ENCODE measurements at regions not wholly inside any gene's neighbourhood (a gene's known extent, or its start where the extent isn't known, plus 50 kb on each side); places are given as distances from the start of the nearest gene placed in this dataset.

GRCh38 chr3:67854663-67855062 is 200.3 kb upstream of the SUCLG2 start:
- DNase-seq = no peak
- H3K79me2 ChIP-seq (ENCODE audit: insufficient read depth) = no peaks in the 10 kb centered on the region
- no peak overlapping the region for H3K4me3 ChIP-seq (ENCODE audit: low read depth in 2 of 2, low read length in 1 of 2)
- no peaks in the 10 kb centered on the region for H3F3A ChIP-seq (replicated peaks; ENCODE audit: insufficient read depth)
- no peaks in the 10 kb centered on the region for H3K9me3 ChIP-seq
- no peaks in the 10 kb centered on the region for H3K27me3 ChIP-seq (ENCODE audit: insufficient read depth)
- 8% methylated on average over 1 of the region's 1 CpG for whole genome bisulfite sequencing (ENCODE audit: low lambda C conversion rate)
- H3K9ac ChIP-seq = no peak overlapping the region
- TF ChIP-seq SMC3 (IDR thresholded peaks at IDR 0.05; ENCODE audit: low read depth, low read length) (no peak), CHD2 (IDR thresholded peaks at IDR 0.05; ENCODE audit: low read length, partially characterized antibody) (no peak), RXRA (IDR thresholded peaks at IDR 0.05; ENCODE audit: borderline replicate concordance, low read depth) (no peak), EP300 (IDR thresholded peaks at IDR 0.05; ENCODE audit: borderline replicate concordance in 1 of 2, low read depth in 1 of 2, low read length in 1 of 2) (no peak), MEF2A (IDR thresholded peaks at IDR 0.05; ENCODE audit: borderline replicate concordance, low read depth) (no peak), SIN3A (IDR thresholded peaks at IDR 0.05; ENCODE audit: borderline replicate concordance, low read depth, low read length) (no peak), NFIC (IDR thresholded peaks at IDR 0.05; ENCODE audit: borderline replicate concordance) (no peak), POLR2AphosphoS5 (IDR thresholded peaks at IDR 0.05; ENCODE audit: low read depth, low read length) (no peak), YY1 (IDR thresholded peaks at IDR 0.05; ENCODE audit: low read depth) (no peak), EZH2phosphoT487 (IDR thresholded peaks at IDR 0.05; ENCODE audit: borderline replicate concordance, low read depth) (no peak), ELF1 (IDR thresholded peaks at IDR 0.05) (no peak), FOSL2 (IDR thresholded peaks at IDR 0.05; ENCODE audit: borderline replicate concordance, low read depth) (no peak), JUND (IDR thresholded peaks at IDR 0.05) (no peak), GATA2 (CRISPR knock-in tag; IDR thresholded peaks at IDR 0.05) (no peak)
- TF ChIP-seq, protein P1, sequence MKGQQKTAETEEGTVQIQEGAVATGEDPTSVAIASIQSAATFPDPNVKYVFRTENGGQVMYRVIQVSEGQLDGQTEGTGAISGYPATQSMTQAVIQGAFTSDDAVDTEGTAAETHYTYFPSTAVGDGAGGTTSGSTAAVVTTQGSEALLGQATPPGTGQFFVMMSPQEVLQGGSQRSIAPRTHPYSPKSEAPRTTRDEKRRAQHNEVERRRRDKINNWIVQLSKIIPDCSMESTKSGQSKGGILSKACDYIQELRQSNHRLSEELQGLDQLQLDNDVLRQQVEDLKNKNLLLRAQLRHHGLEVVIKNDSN (IDR thresholded peaks at IDR 0.05; ENCODE audit: borderline replicate concordance, low read depth) = no peak
- TF ChIP-seq, protein P2, sequence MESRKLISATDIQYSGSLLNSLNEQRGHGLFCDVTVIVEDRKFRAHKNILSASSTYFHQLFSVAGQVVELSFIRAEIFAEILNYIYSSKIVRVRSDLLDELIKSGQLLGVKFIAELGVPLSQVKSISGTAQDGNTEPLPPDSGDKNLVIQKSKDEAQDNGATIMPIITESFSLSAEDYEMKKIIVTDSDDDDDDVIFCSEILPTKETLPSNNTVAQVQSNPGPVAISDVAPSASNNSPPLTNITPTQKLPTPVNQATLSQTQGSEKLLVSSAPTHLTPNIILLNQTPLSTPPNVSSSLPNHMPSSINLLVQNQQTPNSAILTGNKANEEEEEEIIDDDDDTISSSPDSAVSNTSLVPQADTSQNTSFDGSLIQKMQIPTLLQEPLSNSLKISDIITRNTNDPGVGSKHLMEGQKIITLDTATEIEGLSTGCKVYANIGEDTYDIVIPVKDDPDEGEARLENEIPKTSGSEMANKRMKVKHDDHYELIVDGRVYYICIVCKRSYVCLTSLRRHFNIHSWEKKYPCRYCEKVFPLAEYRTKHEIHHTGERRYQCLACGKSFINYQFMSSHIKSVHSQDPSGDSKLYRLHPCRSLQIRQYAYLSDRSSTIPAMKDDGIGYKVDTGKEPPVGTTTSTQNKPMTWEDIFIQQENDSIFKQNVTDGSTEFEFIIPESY (IDR thresholded peaks at IDR 0.05; ENCODE audit: borderline replicate concordance, low read depth) = no peak
- TF ChIP-seq, protein P3, sequence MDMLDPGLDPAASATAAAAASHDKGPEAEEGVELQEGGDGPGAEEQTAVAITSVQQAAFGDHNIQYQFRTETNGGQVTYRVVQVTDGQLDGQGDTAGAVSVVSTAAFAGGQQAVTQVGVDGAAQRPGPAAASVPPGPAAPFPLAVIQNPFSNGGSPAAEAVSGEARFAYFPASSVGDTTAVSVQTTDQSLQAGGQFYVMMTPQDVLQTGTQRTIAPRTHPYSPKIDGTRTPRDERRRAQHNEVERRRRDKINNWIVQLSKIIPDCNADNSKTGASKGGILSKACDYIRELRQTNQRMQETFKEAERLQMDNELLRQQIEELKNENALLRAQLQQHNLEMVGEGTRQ (IDR thresholded peaks at IDR 0.05; ENCODE audit: borderline replicate concordance, low read depth, low read length) = no peak
- TF ChIP-seq, protein P4, sequence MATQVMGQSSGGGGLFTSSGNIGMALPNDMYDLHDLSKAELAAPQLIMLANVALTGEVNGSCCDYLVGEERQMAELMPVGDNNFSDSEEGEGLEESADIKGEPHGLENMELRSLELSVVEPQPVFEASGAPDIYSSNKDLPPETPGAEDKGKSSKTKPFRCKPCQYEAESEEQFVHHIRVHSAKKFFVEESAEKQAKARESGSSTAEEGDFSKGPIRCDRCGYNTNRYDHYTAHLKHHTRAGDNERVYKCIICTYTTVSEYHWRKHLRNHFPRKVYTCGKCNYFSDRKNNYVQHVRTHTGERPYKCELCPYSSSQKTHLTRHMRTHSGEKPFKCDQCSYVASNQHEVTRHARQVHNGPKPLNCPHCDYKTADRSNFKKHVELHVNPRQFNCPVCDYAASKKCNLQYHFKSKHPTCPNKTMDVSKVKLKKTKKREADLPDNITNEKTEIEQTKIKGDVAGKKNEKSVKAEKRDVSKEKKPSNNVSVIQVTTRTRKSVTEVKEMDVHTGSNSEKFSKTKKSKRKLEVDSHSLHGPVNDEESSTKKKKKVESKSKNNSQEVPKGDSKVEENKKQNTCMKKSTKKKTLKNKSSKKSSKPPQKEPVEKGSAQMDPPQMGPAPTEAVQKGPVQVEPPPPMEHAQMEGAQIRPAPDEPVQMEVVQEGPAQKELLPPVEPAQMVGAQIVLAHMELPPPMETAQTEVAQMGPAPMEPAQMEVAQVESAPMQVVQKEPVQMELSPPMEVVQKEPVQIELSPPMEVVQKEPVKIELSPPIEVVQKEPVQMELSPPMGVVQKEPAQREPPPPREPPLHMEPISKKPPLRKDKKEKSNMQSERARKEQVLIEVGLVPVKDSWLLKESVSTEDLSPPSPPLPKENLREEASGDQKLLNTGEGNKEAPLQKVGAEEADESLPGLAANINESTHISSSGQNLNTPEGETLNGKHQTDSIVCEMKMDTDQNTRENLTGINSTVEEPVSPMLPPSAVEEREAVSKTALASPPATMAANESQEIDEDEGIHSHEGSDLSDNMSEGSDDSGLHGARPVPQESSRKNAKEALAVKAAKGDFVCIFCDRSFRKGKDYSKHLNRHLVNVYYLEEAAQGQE (IDR thresholded peaks at IDR 0.05; ENCODE audit: low read depth, low read length) = no peak
- H3K9me2 ChIP-seq = no peaks in the 10 kb centered on the region
- no peak overlapping the region for H3K4me2 ChIP-seq
- H3K4me1 ChIP-seq (ENCODE audit: control insufficient read depth in 1 of 2, insufficient read depth in 2 of 2, low read depth in 1 of 2, low read length in 1 of 2) = no peaks in the 10 kb centered on the region
- no peaks in the 10 kb centered on the region for H3K36me3 ChIP-seq (replicated peaks in 1 of 2; ENCODE audit: control insufficient read depth in 1 of 2, insufficient read depth in 2 of 2, low read length in 1 of 2)
- ChIA-PET CTCF (interaction anchor here (1.0 kb wide), 1 partner anchor 741 kb away, joined by 3 read pairs; no protein-coding TSS in a partner anchor), POLR2A (no interaction called here)
- H2AFZ ChIP-seq (ENCODE audit: low read depth) = no peak overlapping the region
- no peak overlapping the region for H3K27ac ChIP-seq (ENCODE audit: low read depth in 2 of 2, low read length in 1 of 2)
- no peaks in the 10 kb centered on the region for H4K20me1 ChIP-seq (ENCODE audit: insufficient read depth)
